Choroid plexus epithelial cell (primary cell): ENCODE measurements at regions not wholly inside any gene's neighbourhood (a gene's known extent, or its start where the extent isn't known, plus 50 kb on each side); places are given as distances from the start of the nearest gene placed in this dataset.

Source experiments
- DNase-seq: peaks from one replicate; pipeline ENCODE4 v3.0.0-alpha.2; 2010; ENCODE audit warnings: low read depth
- H3K4me3 ChIP-seq: 2 replicates; pipeline ENCODE4 v1.5.1; 2011; ENCODE audit warnings: low read depth, mild to moderate bottlenecking, control low read depth, low read length, moderate library complexity
- CTCF ChIP-seq: conservative IDR thresholded peaks from 2 replicates; pipeline ENCODE4 v1.5.1; 2011; ENCODE audit warnings: low read depth, mild to moderate bottlenecking, control low read depth, inconsistent platforms, low read length, moderate library complexity

GRCh38 chr6:156689656-156690055 is 87.5 kb upstream of the ARID1B start:
- DNase-seq = no peak
- no peak overlapping the region for H3K4me3 ChIP-seq
- no peak for TF ChIP-seq CTCF

GRCh38 chr6:156688620-156688971 is 88.6 kb upstream of the ARID1B start:
- TF ChIP-seq CTCF = no peak
- H3K4me3 ChIP-seq = no peak overlapping the region
- no peak for DNase-seq

- H3K4me3 ChIP-seq = peak overlapping the region; percentile 74
- DNase-seq = peak; percentile 53
- peak; percentile 0 for TF ChIP-seq CTCF
Measured at GRCh38 chr6:156687789-156688619, 89.2 kb upstream of the ARID1B start.

- peak overlapping the region; percentile 74 for H3K4me3 ChIP-seq
- TF ChIP-seq CTCF = no peak
- peak; percentile 91 for DNase-seq
Measured at GRCh38 chr6:156686995-156687788, 90.0 kb upstream of the ARID1B start.

- DNase-seq = peak; percentile 82
- peak; percentile 55 for TF ChIP-seq CTCF
- H3K4me3 ChIP-seq = peak overlapping the region; percentile 69
Measured at GRCh38 chr6:156686301-156686994, 90.7 kb upstream of the ARID1B start.

- no peak for DNase-seq
- TF ChIP-seq CTCF = no peak
- H3K4me3 ChIP-seq = peak overlapping the region; percentile 69
Measured at GRCh38 chr6:156685823-156686222, 91.4 kb upstream of the ARID1B start.
